Nephron progenitor cell (in vitro differentiated cells): ENCODE measurements at regions not wholly inside any gene's neighbourhood (a gene's known extent, or its start where the extent isn't known, plus 50 kb on each side); places are given as distances from the start of the nearest gene placed in this dataset.

ENCODE experiments used
- DNase-seq: peaks from one replicate; pipeline ENCODE4 v3.0.0; 2021
- H3K27ac Mint-ChIP-seq: 2 replicates; pipeline ENCODE4 v1.8.0; 2021; ENCODE audit warnings: mild to moderate bottlenecking, moderate library complexity, mixed read lengths
- H3K27me3 Mint-ChIP-seq: 2 replicates; pipeline ENCODE4 v1.8.0; 2021; ENCODE audit warnings: mild to moderate bottlenecking, low read depth, mixed read lengths; ENCODE audit not compliant: poor library complexity
- H3K36me3 Mint-ChIP-seq: 2 replicates; pipeline ENCODE4 v1.8.0; 2021; ENCODE audit warnings: low read depth, mixed read lengths
- H3K4me1 Mint-ChIP-seq: 2 replicates; pipeline ENCODE4 v1.8.0; 2021; ENCODE audit warnings: mixed read lengths
- H3K4me3 Mint-ChIP-seq: 2 replicates; pipeline ENCODE4 v1.8.0; 2021; ENCODE audit warnings: mild to moderate bottlenecking, moderate library complexity, mixed read lengths
- H3K9me3 Mint-ChIP-seq: 2 replicates; pipeline ENCODE4 v1.8.0; 2021; ENCODE audit warnings: mild to moderate bottlenecking, moderate library complexity, mixed read lengths
- CTCF ChIP-seq: fragments of 200-600 bp; sonication (generic); IDR thresholded peaks from 2 replicates; pipeline ENCODE4 v1.5.0; 2021; ENCODE audit warnings: antibody characterized with exemption

GRCh38 chr17:53176629-53177028 lies 646.1 kb upstream of the KIF2B start:
- Mint-ChIP-seq H3K9me3 (peaks cover 4% of the 10 kb centered on the region), H3K4me1 (no peaks in the 10 kb centered on the region), H3K27me3 (no peaks in the 10 kb centered on the region)

GRCh38 chr17:53168413-53168812 lies 654.3 kb upstream of the KIF2B start:
- no peaks in the 10 kb centered on the region for H3K4me1 Mint-ChIP-seq

More at GRCh38 chr17:53176629-53177028, 646.1 kb upstream of the KIF2B start:
- H3K27ac Mint-ChIP-seq = no peak overlapping the region
- DNase-seq = no peak
- H3K36me3 Mint-ChIP-seq = no peaks in the 10 kb centered on the region
- no peak for TF ChIP-seq CTCF
- no peak overlapping the region for H3K4me3 Mint-ChIP-seq

GRCh38 chr17:53166731-53167130 lies 656.0 kb upstream of the KIF2B start:
- Mint-ChIP-seq H3K27ac (no peak overlapping the region), H3K36me3 (no peaks in the 10 kb centered on the region), H3K4me1 (no peaks in the 10 kb centered on the region), H3K27me3 (no peaks in the 10 kb centered on the region), H3K4me3 (no peak overlapping the region), H3K9me3 (no peaks in the 10 kb centered on the region)
- no peak for DNase-seq
- TF ChIP-seq CTCF = no peak

More at GRCh38 chr17:53168413-53168812, 654.3 kb upstream of the KIF2B start:
- Mint-ChIP-seq H3K27ac (no peak overlapping the region), H3K9me3 (no peaks in the 10 kb centered on the region), H3K36me3 (no peaks in the 10 kb centered on the region), H3K27me3 (no peaks in the 10 kb centered on the region), H3K4me3 (no peak overlapping the region)
- TF ChIP-seq CTCF = no peak
- DNase-seq = no peak

GRCh38 chr17:53150101-53150698 lies 672.5 kb upstream of the KIF2B start:
- TF ChIP-seq CTCF = peak; percentile 16
- DNase-seq = no peak
- Mint-ChIP-seq H3K4me1 (no peaks in the 10 kb centered on the region), H3K27ac (no peak overlapping the region), H3K36me3 (no peaks in the 10 kb centered on the region), H3K27me3 (no peaks in the 10 kb centered on the region), H3K4me3 (no peak overlapping the region), H3K9me3 (no peaks in the 10 kb centered on the region)

GRCh38 chr17:53149316-53149715 lies 673.4 kb upstream of the KIF2B start:
- no peaks in the 10 kb centered on the region for H3K9me3 Mint-ChIP-seq
- H3K27me3 Mint-ChIP-seq = no peaks in the 10 kb centered on the region
- H3K4me3 Mint-ChIP-seq = no peak overlapping the region
- TF ChIP-seq CTCF = no peak
- H3K27ac Mint-ChIP-seq = no peak overlapping the region
- DNase-seq = no peak
- H3K4me1 Mint-ChIP-seq = no peaks in the 10 kb centered on the region
- H3K36me3 Mint-ChIP-seq = no peaks in the 10 kb centered on the region

GRCh38 chr17:53148058-53148457 lies 674.7 kb upstream of the KIF2B start:
- TF ChIP-seq CTCF = no peak
- H3K36me3 Mint-ChIP-seq = no peaks in the 10 kb centered on the region
- H3K27me3 Mint-ChIP-seq = no peaks in the 10 kb centered on the region
- H3K4me3 Mint-ChIP-seq = no peak overlapping the region
- no peaks in the 10 kb centered on the region for H3K4me1 Mint-ChIP-seq
- H3K9me3 Mint-ChIP-seq = no peaks in the 10 kb centered on the region
- H3K27ac Mint-ChIP-seq = no peak overlapping the region
- DNase-seq = no peak
